Smooth muscle cell of the brain vasculature (primary cell): ENCODE measurements at regions not wholly inside any gene's neighbourhood (a gene's known extent, or its start where the extent isn't known, plus 50 kb on each side); places are given as distances from the start of the nearest gene placed in this dataset.

Experiments
- DNase-seq: peaks from one replicate; pipeline ENCODE4 v3.0.0-alpha.2; 2012; ENCODE audit warnings: low read depth, low spot score

- no peak for DNase-seq
Measured at GRCh38 chr11:128195057-128195751, 392.2 kb downstream of the ETS1 start.

GRCh38 chr11:128194216-128194615 is 393.1 kb downstream of the ETS1 start:
- no peak for DNase-seq

- DNase-seq, result no peak
Measured at GRCh38 chr11:128193615-128194014, 393.7 kb downstream of the ETS1 start.

- DNase-seq, result no peak
Measured at GRCh38 chr11:128190312-128190711, 397.0 kb downstream of the ETS1 start.

- no peak for DNase-seq
Measured at GRCh38 chr11:128189823-128190222, 397.5 kb downstream of the ETS1 start.

GRCh38 chr11:128188346-128189004 is 398.9 kb downstream of the ETS1 start:
- DNase-seq, result no peak

GRCh38 chr11:128187835-128188234 is 399.5 kb downstream of the ETS1 start:
- no peak for DNase-seq

GRCh38 chr11:128187377-128187776 is 400.0 kb downstream of the ETS1 start:
- no peak for DNase-seq

GRCh38 chr11:128184981-128185380 is 402.4 kb downstream of the ETS1 start:
- DNase-seq, result no peak

GRCh38 chr11:128182844-128183243 is 404.5 kb downstream of the ETS1 start:
- DNase-seq, result no peak

- DNase-seq, result no peak
Measured at GRCh38 chr11:128181984-128182383, 405.4 kb downstream of the ETS1 start.

- no peak for DNase-seq
Measured at GRCh38 chr11:128181088-128181480, 406.3 kb downstream of the ETS1 start.

- DNase-seq, result peak; percentile 72
Measured at GRCh38 chr11:128180441-128181087, 406.8 kb downstream of the ETS1 start.

GRCh38 chr11:128179512-128179911 is 407.8 kb downstream of the ETS1 start:
- DNase-seq, result no peak

GRCh38 chr11:128179039-128179438 is 408.3 kb downstream of the ETS1 start:
- DNase-seq, result no peak

GRCh38 chr11:128174465-128175291 is 412.7 kb downstream of the ETS1 start:
- DNase-seq, result no peak

GRCh38 chr11:128172046-128172878 is 415.1 kb downstream of the ETS1 start:
- DNase-seq, result peak; percentile 84

- no peak for DNase-seq
Measured at GRCh38 chr11:128171506-128171905, 415.9 kb downstream of the ETS1 start.

- no peak for DNase-seq
Measured at GRCh38 chr11:128165572-128165971, 421.8 kb downstream of the ETS1 start.

GRCh38 chr11:128164080-128164741 is 423.1 kb downstream of the ETS1 start:
- no peak for DNase-seq

GRCh38 chr11:128161994-128162393 is 425.4 kb downstream of the ETS1 start:
- no peak for DNase-seq
